ENCODE measurements at regions not wholly inside any gene's neighbourhood (a gene's known extent, or its start where the extent isn't known, plus 50 kb on each side); places are given as distances from the start of the nearest gene placed in this dataset.
"Not testable (repeated sequence)": the region's sequence is repeated elsewhere in the genome, so short reads cannot be mapped to it uniquely, and the experiment has no call there.

DNA sequence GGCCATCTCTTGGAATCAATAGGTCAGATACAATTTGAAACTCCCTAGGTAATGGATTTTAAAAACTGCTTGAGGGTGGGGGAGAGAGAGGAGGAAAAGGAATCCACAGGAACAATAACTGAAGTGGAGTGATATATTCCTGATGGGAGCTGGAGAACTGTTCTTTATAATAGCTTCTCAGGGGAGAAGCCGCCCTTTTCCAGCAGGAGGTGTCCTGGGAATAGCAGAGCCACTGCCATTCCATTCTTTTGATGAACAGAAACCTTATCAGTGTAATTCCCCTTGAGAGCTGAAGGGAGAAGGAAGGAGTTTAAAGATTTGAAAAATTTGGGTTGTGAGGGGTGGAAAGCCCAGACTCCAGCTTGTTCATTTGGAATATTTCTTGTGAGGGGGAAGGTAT, 504.9 kb upstream of the DPH6 start:
- Histone ChIP-seq H3K9ac (ENCODE audit: insufficient read depth, low read length) (no peak overlapping the region), H3K4me2 (ENCODE audit: extremely low read depth, insufficient read depth, low read length) (no peak overlapping the region), H2AFZ (ENCODE audit: low read length) (no peak overlapping the region), H4K20me1 (ENCODE audit: control insufficient read depth, extremely low read depth, insufficient read depth, low read length) (no peaks in the 10 kb centered on the region), H3K4me1 (ENCODE audit: control insufficient read depth, extremely low read depth, insufficient read depth, low read length) (no peaks in the 10 kb centered on the region), H3K36me3 (ENCODE audit: control insufficient read depth, insufficient read depth, low read length) (no peaks in the 10 kb centered on the region), H3K27me3 (ENCODE audit: control insufficient read depth, insufficient read depth, low read length) (no peaks in the 10 kb centered on the region), H3K79me2 (ENCODE audit: control insufficient read depth, insufficient read depth, low read length) (no peaks in the 10 kb centered on the region), H3K4me3 (replicated peaks in 1 of 4; ENCODE audit: control extremely low read depth in 1 of 4, insufficient read depth in 1 of 4, low read depth in 3 of 4, low read length in 4 of 4) (no peak overlapping the region), H3K9me3 (ENCODE audit: control insufficient read depth, insufficient read depth, low read depth, low read length) (no peaks in the 10 kb centered on the region), H3K27ac (ENCODE audit: insufficient read depth, low read length) (no peak overlapping the region)
- TF ChIP-seq EZH2 (IDR thresholded peaks at IDR 0.05; ENCODE audit: low read length, missing control alignments) = no peak
- TF ChIP-seq CTCF (conservative IDR thresholded peaks at IDR 0.05 in 1 of 2, IDR thresholded peaks at IDR 0.05 in 1 of 2; ENCODE audit: low read depth in 1 of 2, low read length in 2 of 2) = no peak
- DNase-seq (ENCODE audit: low read depth in 2 of 2) = no peak

DNA sequence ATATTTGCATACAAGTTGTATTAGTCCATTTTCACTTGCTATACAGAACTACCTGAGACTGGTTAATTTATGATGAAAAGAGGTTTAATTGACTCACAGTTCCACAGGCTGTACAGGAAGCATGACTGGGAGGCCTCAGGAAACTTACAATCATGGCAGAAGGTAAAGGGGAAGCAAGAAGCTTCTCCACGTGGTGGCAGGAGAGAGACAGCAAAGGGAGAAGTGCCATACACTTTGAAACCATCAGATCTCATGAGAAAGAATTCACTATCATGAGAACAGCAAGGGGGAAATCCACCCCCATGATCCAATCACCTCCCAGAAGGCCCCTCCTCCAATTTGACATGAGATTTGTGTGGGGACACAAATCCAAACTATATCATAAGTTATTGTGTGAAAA, 506.7 kb upstream of the DPH6 start:
- H3K9me3 ChIP-seq (ENCODE audit: control insufficient read depth, insufficient read depth, low read depth, low read length) = not testable (repeated sequence)

GRCh38 chr15:36053746-36054145, 507.8 kb upstream of the DPH6 start:
- no peak for DNase-seq (ENCODE audit: low read depth in 2 of 2)
- H3K27me3 ChIP-seq (ENCODE audit: control insufficient read depth, insufficient read depth, low read length) = no peaks in the 10 kb centered on the region
- TF ChIP-seq EZH2 (IDR thresholded peaks at IDR 0.05; ENCODE audit: low read length, missing control alignments) (no peak), CTCF (conservative IDR thresholded peaks at IDR 0.05 in 1 of 2, IDR thresholded peaks at IDR 0.05 in 1 of 2; ENCODE audit: low read depth in 1 of 2, low read length in 2 of 2) (no peak)

More for the DNA sequence above, 506.7 kb upstream of the DPH6 start:
- not testable (repeated sequence) for H3K4me3 ChIP-seq (replicated peaks in 1 of 4; ENCODE audit: control extremely low read depth in 1 of 4, insufficient read depth in 1 of 4, low read depth in 3 of 4, low read length in 4 of 4); H4K20me1 ChIP-seq (ENCODE audit: control insufficient read depth, extremely low read depth, insufficient read depth, low read length); H3K36me3 ChIP-seq (ENCODE audit: control insufficient read depth, insufficient read depth, low read length); H3K27ac ChIP-seq (ENCODE audit: insufficient read depth, low read length); H3K4me1 ChIP-seq (ENCODE audit: control insufficient read depth, extremely low read depth, insufficient read depth, low read length); H2AFZ ChIP-seq (ENCODE audit: low read length); H3K9ac ChIP-seq (ENCODE audit: insufficient read depth, low read length); H3K27me3 ChIP-seq (ENCODE audit: control insufficient read depth, insufficient read depth, low read length); H3K79me2 ChIP-seq (ENCODE audit: control insufficient read depth, insufficient read depth, low read length); H3K4me2 ChIP-seq (ENCODE audit: extremely low read depth, insufficient read depth, low read length)
- DNase-seq (ENCODE audit: low read depth in 2 of 2) = peak; percentile 7 to 41
- TF ChIP-seq CTCF (conservative IDR thresholded peaks at IDR 0.05 in 1 of 2, IDR thresholded peaks at IDR 0.05 in 1 of 2; ENCODE audit: low read depth in 1 of 2, low read length in 2 of 2) = peak in 1 of 2 donors; percentile 26

More at GRCh38 chr15:36053746-36054145, 507.8 kb upstream of the DPH6 start:
- Histone ChIP-seq H3K4me3 (replicated peaks in 1 of 4; ENCODE audit: control extremely low read depth in 1 of 4, insufficient read depth in 1 of 4, low read depth in 3 of 4, low read length in 4 of 4) (no peak overlapping the region), H3K9ac (ENCODE audit: insufficient read depth, low read length) (no peak overlapping the region), H3K9me3 (ENCODE audit: control insufficient read depth, insufficient read depth, low read depth, low read length) (no peaks in the 10 kb centered on the region), H3K4me2 (ENCODE audit: extremely low read depth, insufficient read depth, low read length) (no peak overlapping the region), H3K4me1 (ENCODE audit: control insufficient read depth, extremely low read depth, insufficient read depth, low read length) (no peaks in the 10 kb centered on the region), H3K27ac (ENCODE audit: insufficient read depth, low read length) (no peak overlapping the region), H2AFZ (ENCODE audit: low read length) (no peak overlapping the region), H4K20me1 (ENCODE audit: control insufficient read depth, extremely low read depth, insufficient read depth, low read length) (no peaks in the 10 kb centered on the region), H3K36me3 (ENCODE audit: control insufficient read depth, insufficient read depth, low read length) (no peaks in the 10 kb centered on the region), H3K79me2 (ENCODE audit: control insufficient read depth, insufficient read depth, low read length) (no peaks in the 10 kb centered on the region)
